Effector CD4-positive, alpha-beta T cell (primary cell): ENCODE measurements at regions not wholly inside any gene's neighbourhood (a gene's known extent, or its start where the extent isn't known, plus 50 kb on each side); places are given as distances from the start of the nearest gene placed in this dataset.

Source experiments
- DNase-seq: peaks from one replicate; pipeline ENCODE4 v3.0.0-alpha.2; 2020

GRCh38 chr22:27558658-27559371 is 242.7 kb downstream of the MN1 start:
- DNase-seq: no peak

- no peak for DNase-seq
Observed at GRCh38 chr22:27560781-27561180, 240.8 kb downstream of the MN1 start.

DNA sequence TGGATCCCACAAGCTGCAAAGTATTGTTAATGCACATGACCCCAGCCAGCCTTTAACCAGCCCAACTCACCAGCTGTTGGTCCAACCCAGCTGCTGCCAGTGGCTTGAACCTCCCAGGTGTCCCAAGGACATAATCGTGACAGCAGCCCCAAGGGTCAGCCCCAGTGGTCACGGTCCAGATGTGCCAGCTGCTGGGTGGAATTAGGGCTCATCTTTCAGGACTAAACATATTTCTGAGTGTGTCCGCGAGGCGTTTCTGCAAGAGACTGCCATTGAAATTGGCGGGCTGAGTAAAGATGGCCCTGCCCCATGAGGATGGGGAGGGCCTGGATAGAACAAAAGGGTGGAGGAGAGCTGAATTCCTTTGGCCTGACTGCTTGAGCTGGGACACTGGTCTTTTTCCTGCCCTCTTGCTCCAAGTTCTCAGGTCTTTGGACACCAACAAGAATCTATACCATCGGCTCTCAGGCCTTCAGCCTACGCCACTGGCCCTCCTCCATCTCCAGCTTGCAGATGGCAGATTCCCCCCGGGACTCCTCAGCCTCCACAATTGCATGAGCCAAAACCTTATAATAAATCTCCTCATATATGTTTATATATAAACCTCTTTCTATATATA is 240.2 kb downstream of the MN1 start:
- no peak for DNase-seq

DNA sequence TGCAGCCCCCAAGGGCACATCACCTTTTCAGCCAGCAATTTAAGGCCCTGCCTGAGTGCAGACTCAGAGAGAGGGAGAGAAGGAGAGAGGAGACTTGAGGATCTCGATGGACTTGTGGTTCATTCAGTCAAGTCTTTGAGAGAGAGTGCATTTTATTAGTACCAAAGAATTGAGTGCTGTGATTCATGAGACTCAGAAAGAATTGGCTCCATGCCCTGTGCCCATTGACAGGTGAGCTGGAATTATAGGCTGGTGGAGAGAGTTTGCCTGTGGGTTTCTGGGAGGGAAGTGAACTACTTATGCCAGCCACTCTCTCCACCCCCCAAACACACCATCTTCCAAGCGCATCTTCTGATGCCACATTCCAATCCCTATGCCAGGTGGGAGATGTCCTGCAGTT is 236.8 kb downstream of the MN1 start:
- DNase-seq: no peak

DNA sequence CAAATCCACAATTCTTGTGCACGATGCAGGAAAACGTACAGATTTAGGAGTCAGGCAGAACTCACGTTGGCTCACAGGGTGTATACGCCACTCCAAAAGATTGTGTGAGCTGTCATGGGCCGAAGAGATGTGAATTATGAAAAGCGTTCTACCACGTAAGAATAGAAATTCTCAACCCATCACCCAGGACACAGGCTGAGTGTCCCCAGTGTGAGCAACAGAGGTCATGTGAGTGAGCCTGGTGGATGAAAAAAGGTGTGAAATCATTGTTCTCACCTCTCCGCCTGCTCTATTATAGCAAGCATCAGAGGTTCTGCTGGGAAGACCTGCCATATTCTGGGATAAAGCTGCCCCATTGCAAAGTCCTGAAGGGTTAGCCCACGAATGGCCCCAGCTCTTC is 235.0 kb downstream of the MN1 start:
- no peak for DNase-seq

- DNase-seq: no peak
Observed at GRCh38 chr22:27568265-27568664, 233.3 kb downstream of the MN1 start.

GRCh38 chr22:27571463-27572277 is 229.9 kb downstream of the MN1 start:
- DNase-seq: no peak

- no peak for DNase-seq
Observed at GRCh38 chr22:27572278-27572666, 229.3 kb downstream of the MN1 start.

DNA sequence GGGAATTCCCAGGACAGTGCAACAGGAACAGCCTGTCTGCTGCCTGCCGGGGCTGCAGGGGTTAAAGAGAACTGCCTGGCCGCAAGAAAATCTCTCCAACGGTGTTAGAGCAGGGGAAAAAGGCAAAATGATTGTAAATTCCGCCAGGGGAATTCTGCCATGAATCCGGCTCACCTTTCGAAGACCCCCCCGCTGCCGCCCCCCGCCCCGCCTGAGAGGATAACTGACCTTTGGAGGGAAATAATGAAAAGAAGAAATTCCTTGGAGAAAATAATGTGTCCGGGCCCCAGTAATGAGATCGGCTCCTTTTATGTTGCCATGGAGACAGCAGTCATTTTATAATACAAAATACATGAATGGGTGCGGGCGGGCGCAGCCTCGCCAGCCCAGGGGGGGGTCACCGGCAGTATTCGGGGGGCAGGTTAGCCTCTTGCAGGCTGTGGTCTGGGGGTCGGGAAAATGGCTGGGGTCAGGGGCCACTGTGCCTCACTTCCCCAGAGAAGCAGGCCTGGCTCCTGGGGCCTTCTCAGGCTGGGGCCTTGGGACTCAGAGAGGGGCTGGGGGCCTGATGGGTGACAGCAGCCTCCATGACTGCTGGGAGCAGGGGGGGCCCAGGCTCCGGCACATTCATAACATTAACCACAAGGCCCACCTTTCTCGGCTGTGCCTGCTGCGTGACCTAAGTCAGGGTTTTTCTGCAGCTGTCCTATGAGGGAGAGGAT is 228.1 kb downstream of the MN1 start:
- DNase-seq: no peak

- no peak for DNase-seq
Observed at GRCh38 chr22:27574002-27574366, 227.6 kb downstream of the MN1 start.

- DNase-seq: no peak
Observed at GRCh38 chr22:27574651-27575050, 226.9 kb downstream of the MN1 start.

DNA sequence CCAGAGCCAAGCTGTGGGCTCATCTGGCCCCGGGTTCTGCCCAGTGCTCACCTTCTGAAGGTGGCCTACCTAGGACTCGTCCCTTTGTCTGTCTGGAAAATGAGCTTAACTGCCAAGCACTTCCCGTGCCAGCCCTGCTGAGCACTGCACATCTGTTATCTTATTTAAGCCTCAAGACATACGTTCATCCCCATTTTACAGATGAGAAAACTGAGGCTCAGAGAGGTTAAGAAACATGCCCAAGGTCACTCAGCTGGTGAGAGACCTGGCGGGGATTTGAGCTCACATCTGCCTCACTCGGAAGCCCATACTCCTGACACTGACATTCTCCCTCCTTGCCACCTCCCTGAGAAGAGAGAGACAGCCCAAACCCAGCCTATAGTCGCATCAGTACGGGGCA is 226.2 kb downstream of the MN1 start:
- no peak for DNase-seq

DNA sequence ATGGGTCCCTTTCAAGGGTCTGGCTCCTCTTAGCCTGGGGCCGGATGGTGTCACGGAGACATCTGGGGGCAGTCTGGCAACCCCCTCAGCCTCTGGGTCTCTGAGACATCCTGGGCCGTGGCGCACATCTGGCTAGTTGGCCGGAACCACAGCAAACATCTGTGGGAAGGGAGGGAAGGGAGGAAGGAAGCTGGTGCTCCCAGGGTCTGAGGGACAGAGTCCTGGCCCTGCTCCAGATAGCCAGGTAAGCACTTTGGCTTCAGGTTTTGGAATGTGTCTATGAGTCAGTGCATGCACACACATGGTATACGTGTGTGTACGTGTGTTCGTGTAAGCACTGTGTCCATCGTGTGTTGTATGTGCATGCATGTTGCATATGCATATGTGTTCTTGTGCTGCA is 225.1 kb downstream of the MN1 start:
- no peak for DNase-seq

- DNase-seq: no peak
Observed at GRCh38 chr22:27576815-27577573, 224.6 kb downstream of the MN1 start.

- DNase-seq: no peak
Observed at GRCh38 chr22:27577574-27577969, 224.0 kb downstream of the MN1 start.

DNA sequence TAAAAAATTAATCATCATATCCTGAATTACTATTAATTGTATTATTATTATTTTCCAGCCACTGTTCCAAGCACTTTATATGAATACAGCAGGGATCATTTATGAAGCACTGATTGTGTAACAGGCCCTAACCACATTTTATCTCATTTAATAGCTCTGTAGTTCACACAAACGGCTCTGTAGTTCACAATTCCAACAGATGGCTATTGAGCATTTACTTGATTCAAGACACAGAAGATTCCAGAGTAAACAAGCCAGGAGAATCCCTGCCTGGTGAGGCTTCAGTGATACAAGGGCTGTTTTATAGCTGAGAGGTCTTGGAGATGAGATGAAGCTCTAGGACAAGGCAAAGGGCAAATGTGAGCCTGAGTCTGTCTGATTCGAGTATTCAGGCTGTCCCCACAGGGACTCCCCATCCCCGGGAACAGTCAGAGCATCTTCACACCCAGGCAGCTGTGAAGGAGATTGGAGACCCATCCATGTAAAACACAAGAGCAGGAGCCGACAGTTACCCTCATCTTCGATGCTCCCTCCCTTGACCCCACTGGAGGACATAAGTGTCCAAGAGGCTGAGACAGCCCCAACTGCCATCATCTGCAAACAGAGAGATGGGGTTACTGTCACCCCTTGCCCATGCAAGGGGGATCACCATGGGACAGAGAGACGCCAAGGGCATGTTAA is 222.5 kb downstream of the MN1 start:
- DNase-seq: no peak

DNA sequence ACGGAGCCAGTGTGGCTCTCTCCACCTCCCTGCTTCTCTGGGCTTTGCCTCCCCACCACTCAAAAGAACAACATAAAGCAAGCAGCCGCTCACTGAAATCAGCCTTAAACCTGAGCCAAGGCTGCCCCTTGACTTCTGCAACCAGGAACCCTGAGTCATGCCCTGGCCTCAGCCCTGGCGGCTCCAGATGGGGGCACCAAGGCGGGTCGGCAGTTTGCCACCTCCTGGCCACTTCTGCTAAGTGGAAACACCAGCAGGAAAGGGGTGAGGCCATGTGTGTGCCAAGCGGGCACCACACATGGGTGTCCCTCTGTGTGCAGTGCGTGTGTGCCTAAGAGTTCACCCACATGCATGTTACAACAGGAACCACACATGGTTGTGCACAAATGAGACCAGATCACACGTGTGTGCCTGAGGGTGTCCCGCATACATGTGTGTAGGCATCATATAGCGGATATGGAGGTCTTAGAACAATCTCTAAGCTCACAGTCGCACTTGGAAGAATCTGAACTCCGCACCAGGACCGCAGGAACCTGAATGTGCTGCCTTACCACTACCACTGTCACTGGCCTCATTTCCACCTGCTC is 221.2 kb downstream of the MN1 start:
- no peak for DNase-seq

DNA sequence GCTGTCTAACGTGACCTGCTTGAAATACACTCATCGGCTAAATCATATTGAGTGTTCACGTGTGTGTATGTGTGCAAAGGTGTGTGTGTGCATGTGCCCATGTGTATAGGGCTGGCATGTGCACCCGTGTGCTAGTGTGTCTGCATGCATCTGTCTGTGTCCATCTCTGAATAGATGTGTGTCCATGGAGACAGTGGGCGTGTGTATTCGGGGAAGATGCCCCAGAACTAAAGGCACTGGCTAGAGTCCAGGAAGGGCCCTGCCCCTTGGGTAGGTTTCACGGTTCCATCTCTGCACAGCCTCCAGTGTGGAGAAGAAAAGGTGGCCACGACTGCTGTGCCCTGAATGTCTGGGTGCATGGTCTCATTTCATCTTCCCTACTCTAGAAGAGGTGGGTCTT is 220.3 kb downstream of the MN1 start:
- DNase-seq: no peak

DNA sequence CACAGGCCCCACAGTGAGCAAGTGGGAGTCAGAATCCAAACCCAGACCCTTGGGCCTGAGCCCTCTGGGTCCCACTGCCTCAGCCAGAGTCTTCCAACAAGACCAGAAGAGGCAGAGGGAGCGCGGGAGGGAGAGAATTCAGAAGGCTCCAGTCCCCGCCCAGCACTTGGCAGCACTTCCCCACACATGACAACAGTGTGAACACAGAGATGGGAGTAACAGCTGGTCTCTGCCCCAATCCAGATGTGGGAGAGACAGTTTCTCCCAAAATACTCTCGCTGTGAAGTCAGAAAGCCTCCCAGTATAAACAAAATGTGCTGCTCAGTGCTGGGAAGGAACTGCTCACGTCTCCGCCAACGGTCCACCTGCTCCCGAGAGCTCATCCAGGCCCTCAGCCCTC is 219.9 kb downstream of the MN1 start:
- DNase-seq: no peak

GRCh38 chr22:27583856-27584255 is 217.7 kb downstream of the MN1 start:
- DNase-seq: no peak

DNA sequence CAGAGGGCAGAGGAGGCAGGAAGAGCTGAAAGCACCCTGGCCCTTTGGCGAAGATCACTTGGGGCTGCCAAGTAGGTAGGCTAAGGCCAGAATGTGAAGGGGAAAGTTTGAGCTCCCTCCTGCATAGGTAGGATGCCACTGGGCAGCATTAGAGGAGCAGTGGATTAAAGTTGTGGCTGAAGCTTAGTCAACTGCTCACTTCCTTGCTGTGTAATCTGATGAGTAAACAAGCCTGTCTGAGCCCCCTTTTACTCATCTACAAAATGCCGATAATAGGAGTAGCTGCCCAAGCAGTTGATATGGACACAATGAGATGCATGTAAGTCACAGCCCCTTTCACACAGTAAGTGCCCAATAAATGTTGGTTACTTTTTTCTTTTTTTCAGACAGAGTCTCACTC is 216.4 kb downstream of the MN1 start:
- DNase-seq: no peak

- DNase-seq: no peak
Observed at GRCh38 chr22:27588268-27588667, 213.3 kb downstream of the MN1 start.
